Lower leg skin (tissue), 3 donors: ENCODE measurements at regions not wholly inside any gene's neighbourhood (a gene's known extent, or its start where the extent isn't known, plus 50 kb on each side); places are given as distances from the start of the nearest gene placed in this dataset.

ENCODE experiments used
- POLR2A ChIP-seq, 2 donors: fragments of 450-650 bp; IDR thresholded peaks; one replicate each; pipeline ENCODE4 v1.6.1; 2016 to 2017; ENCODE audit warnings: antibody characterized with exemption in 2 of 2, mild to moderate bottlenecking in 1 of 2, moderate library complexity in 1 of 2
- TF ChIP-seq, protein P1 (sequence below), 3 donors: fragments of 450-650 bp; IDR thresholded peaks; one replicate each; pipeline ENCODE4 v1.5.1; 2016; ENCODE audit warnings: antibody characterized with exemption in 3 of 3, mild to moderate bottlenecking in 3 of 3, moderate library complexity in 2 of 3

DNA sequence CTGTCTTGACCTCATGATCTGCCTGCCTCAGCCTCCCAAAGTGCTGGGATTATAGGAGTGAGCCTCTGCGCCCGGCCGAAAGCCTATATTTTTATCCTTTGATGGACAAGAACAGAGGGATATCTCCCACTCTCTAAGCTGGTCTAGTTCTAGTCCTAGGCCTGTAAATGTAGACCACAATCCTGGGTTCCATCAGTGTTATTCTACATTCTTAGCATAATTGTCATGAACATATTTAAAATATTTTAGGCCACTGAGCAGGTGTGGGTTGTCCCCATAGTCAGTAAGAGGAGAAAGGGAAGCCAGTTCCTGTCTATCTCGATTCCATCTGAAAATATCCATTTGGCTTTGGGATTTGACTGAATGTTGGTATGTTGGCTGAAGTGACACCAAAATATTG, 118.1 kb downstream of the EBLN2 start:
- TF ChIP-seq, protein P1, sequence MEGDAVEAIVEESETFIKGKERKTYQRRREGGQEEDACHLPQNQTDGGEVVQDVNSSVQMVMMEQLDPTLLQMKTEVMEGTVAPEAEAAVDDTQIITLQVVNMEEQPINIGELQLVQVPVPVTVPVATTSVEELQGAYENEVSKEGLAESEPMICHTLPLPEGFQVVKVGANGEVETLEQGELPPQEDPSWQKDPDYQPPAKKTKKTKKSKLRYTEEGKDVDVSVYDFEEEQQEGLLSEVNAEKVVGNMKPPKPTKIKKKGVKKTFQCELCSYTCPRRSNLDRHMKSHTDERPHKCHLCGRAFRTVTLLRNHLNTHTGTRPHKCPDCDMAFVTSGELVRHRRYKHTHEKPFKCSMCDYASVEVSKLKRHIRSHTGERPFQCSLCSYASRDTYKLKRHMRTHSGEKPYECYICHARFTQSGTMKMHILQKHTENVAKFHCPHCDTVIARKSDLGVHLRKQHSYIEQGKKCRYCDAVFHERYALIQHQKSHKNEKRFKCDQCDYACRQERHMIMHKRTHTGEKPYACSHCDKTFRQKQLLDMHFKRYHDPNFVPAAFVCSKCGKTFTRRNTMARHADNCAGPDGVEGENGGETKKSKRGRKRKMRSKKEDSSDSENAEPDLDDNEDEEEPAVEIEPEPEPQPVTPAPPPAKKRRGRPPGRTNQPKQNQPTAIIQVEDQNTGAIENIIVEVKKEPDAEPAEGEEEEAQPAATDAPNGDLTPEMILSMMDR (IDR thresholded peaks at IDR 0.05), result no peak
- no peak for TF ChIP-seq POLR2A (IDR thresholded peaks at IDR 0.05)
